A549 (cell line): ENCODE measurements at regions not wholly inside any gene's neighbourhood (a gene's known extent, or its start where the extent isn't known, plus 50 kb on each side); places are given as distances from the start of the nearest gene placed in this dataset.
A peak's percentile ranks its signal among the peaks of the same experiment; 100 is the strongest.

ENCODE experiments used
- ATAC-seq, 2 experiments: fragments of 200-7000 bp in 1 of 2; fragments of >200 bp in 1 of 2; cut with Nextera tagmentation in 1 of 2; cut with Tn5 transposase in 1 of 2; 3 replicates each; pipeline versions ENCODE4 v1.8.0 to v1.9.1; 2018 to 2020; ENCODE audit warnings: mild to moderate bottlenecking in 1 of 2, moderate library complexity in 1 of 2
- CTCF ChIA-PET: fragments of 300-600 bp; sonication (Branson Sonifier 250); formaldehyde crosslinking; extraction: SDS; loops from one replicate; lab custom pipeline; 2021; ENCODE audit warnings: antibody characterized with exemption, inconsistent platforms; lab: Yijun Ruan, JAX
- POLR2A ChIA-PET: fragments of 350-600 bp; formaldehyde crosslinking; extraction: SDS; loops from one replicate; lab custom pipeline; 2021; ENCODE audit warnings: antibody characterized with exemption, inconsistent platforms; lab: Yijun Ruan, JAX
- DNase-seq, 2 experiments: peaks; one replicate each; pipeline versions ENCODE4 v3.0.0 to v3.0.0-alpha.2; 2011 to 2016; ENCODE audit warnings: low read depth in 1 of 2, low spot score in 1 of 2
- FAIRE-seq: peaks from 2 replicates; lab custom pipeline; 2011; peaks lifted over from hg19 to GRCh38; lab: Jason Lieb, UNC
- H3K27ac ChIP-seq, 2 experiments: fragments of >200 bp; sonication (Bioruptor Twin); formaldehyde crosslinking; 3 replicates each; pipeline ENCODE4 v1.5.1; 2016 to 2017
- H3K4me1 ChIP-seq: fragments of >200 bp; sonication (Bioruptor Twin); formaldehyde crosslinking; 3 replicates; pipeline ENCODE4 v1.6.1; 2016
- H3K4me2 ChIP-seq: fragments of >200 bp; sonication (Bioruptor Twin); formaldehyde crosslinking; 3 replicates; pipeline ENCODE4 v1.6.1; 2016
- H3K4me3 ChIP-seq: fragments of >200 bp; sonication (Bioruptor Twin); formaldehyde crosslinking; 3 replicates; pipeline ENCODE4 v1.5.1; 2016
- H3K9me3 ChIP-seq: fragments of >200 bp; sonication (Bioruptor Twin); formaldehyde crosslinking; 3 replicates; pipeline ENCODE4 v1.6.1; 2016
- BHLHE40 ChIP-seq: IDR thresholded peaks from 2 replicates; pipeline ENCODE4 v1.6.1; 2012; ENCODE audit warnings: low read depth, low read length, inconsistent platforms
- CBX2 ChIP-seq: fragments of 200-600 bp; sonication (generic); IDR thresholded peaks from 2 replicates; pipeline ENCODE4 v1.6.1; 2016; ENCODE audit warnings: low read depth, mild to moderate bottlenecking, borderline replicate concordance
- CEBPB ChIP-seq, 2 experiments: fragments of >200 bp in 1 of 2; sonication (Bioruptor Twin) in 1 of 2; formaldehyde crosslinking in 1 of 2; IDR thresholded peaks; 2 replicates each; pipeline ENCODE4 v1.6.1; 2012 to 2016
- EHF ChIP-seq: fragments of 250-450 bp; sonication (Bioruptor Pico); IDR thresholded peaks from 2 replicates; pipeline ENCODE4 v1.5.0; 2020; ENCODE audit warnings: mild to moderate bottlenecking
- EP300 ChIP-seq, 2 experiments: fragments of >200 bp; sonication (Bioruptor Twin); formaldehyde crosslinking; IDR thresholded peaks; 2 replicates in 1 of 2; 3 replicates in 1 of 2; pipeline ENCODE4 v1.6.1; 2016 to 2017
- ESRRA ChIP-seq: fragments of 150-350 bp; IDR thresholded peaks from 2 replicates; pipeline ENCODE4 v1.6.1; 2014; ENCODE audit warnings: mild to moderate bottlenecking, low read length, borderline replicate concordance
- FOSB ChIP-seq: fragments of 250-450 bp; sonication (Bioruptor Pico); IDR thresholded peaks from 2 replicates; pipeline ENCODE4 v1.5.0; 2020; ENCODE audit warnings: mild to moderate bottlenecking, moderate library complexity
- HOXB5 ChIP-seq: fragments of 250-450 bp; sonication (Bioruptor Pico); IDR thresholded peaks from 2 replicates; pipeline ENCODE4 v1.5.0; 2020; ENCODE audit warnings: mild to moderate bottlenecking, moderate library complexity
- JUN ChIP-seq, 2 experiments: fragments of >200 bp; sonication (Bioruptor Twin); formaldehyde crosslinking; IDR thresholded peaks; 2 replicates in 1 of 2; 3 replicates in 1 of 2; pipeline ENCODE4 v1.6.1; 2016 to 2017
- KDM5A ChIP-seq: fragments of 200-600 bp; sonication (generic); IDR thresholded peaks from 2 replicates; pipeline ENCODE4 v1.6.1; 2016; ENCODE audit warnings: antibody characterized with exemption, mild to moderate bottlenecking
- MAFK ChIP-seq: fragments of 450-650 bp; IDR thresholded peaks from 2 replicates; pipeline ENCODE4 v1.6.1; 2014; ENCODE audit not compliant: partially characterized antibody
- MAZ ChIP-seq: fragments of 150-350 bp; IDR thresholded peaks from 2 replicates; pipeline ENCODE4 v1.6.1; 2014; ENCODE audit warnings: antibody characterized with exemption, low read depth, low read length, borderline replicate concordance
- NR3C1 ChIP-seq: fragments of >200 bp; sonication (Bioruptor Twin); formaldehyde crosslinking; IDR thresholded peaks from 3 replicates; pipeline ENCODE4 v1.6.1; 2017
- PBX3 ChIP-seq: IDR thresholded peaks from 2 replicates; pipeline ENCODE4 v1.6.1; 2012
- RAD21 ChIP-seq, 2 experiments: fragments of >200 bp in 1 of 2; sonication (Bioruptor Twin) in 1 of 2; formaldehyde crosslinking in 1 of 2; IDR thresholded peaks in 1 of 2; conservative IDR thresholded peaks in 1 of 2; 2 replicates in 1 of 2; 3 replicates in 1 of 2; pipeline ENCODE4 v1.6.1; 2012 to 2018; ENCODE audit warnings: inconsistent platforms in 1 of 2
- RFX5 ChIP-seq: fragments of 450-650 bp; IDR thresholded peaks from 2 replicates; pipeline ENCODE4 v1.7.1; 2014; ENCODE audit warnings: antibody characterized with exemption, mild to moderate bottlenecking, moderate library complexity
- RNF2 ChIP-seq: fragments of 200-600 bp; sonication (generic); IDR thresholded peaks from 2 replicates; pipeline ENCODE4 v1.6.1; 2016; ENCODE audit warnings: low read depth, mild to moderate bottlenecking, antibody characterized with exemption, moderate library complexity, borderline replicate concordance
- TP53 ChIP-seq: fragments of 250-450 bp; sonication (Bioruptor Pico); IDR thresholded peaks from 2 replicates; pipeline ENCODE4 v1.5.0; 2021; ENCODE audit warnings: mild to moderate bottlenecking, moderate library complexity
- ZC3H11A ChIP-seq: fragments of 450-650 bp; IDR thresholded peaks from 2 replicates; pipeline ENCODE4 v1.6.1; 2014; ENCODE audit warnings: antibody characterized with exemption, mild to moderate bottlenecking
- ZFP36 ChIP-seq: fragments of 450-650 bp; IDR thresholded peaks from 2 replicates; pipeline ENCODE4 v1.6.1; 2014; ENCODE audit warnings: borderline replicate concordance; ENCODE audit not compliant: partially characterized antibody
- WGBS: methylation state at CpG from one replicate; pipeline ENCODE4 v1.1.6; 2017; ENCODE audit errors: missing lambda C conversion rate; 5-methylcytosine and 5-hydroxymethylcytosine counted together
- TF ChIP-seq, protein P1 (sequence below): fragments of 250-450 bp; sonication (Bioruptor Pico); IDR thresholded peaks from 2 replicates; pipeline ENCODE4 v1.5.0; 2020; ENCODE audit warnings: low read depth, mild to moderate bottlenecking, moderate library complexity
- TF ChIP-seq, protein P2 (sequence below): IDR thresholded peaks from 2 replicates; pipeline ENCODE4 v1.6.1; 2012; ENCODE audit warnings: low read depth, borderline replicate concordance

DNA sequence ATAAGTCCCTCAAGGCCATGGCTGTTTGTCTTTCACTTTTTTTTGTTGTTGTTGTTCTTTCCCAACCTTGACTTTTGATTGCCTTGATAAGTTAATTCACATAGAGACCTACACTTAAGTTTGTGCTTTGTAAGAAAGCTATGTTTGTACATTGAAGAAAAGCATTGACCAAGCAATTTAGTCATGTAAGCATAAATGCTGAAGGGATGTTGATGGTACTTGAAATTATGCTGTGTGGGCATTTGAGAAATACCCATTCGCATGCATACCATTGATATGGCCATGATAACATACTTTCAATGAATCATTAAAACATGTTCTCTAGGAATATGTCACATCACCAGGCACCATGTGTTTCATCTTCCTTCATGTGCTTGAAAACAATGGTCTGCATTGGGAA is 803.7 kb upstream of the TMEM132C start:
- CTCF ChIA-PET: no interaction called here
- ATAC-seq: no peak
- H3K27ac ChIP-seq: no peak overlapping the region
- no peak for FAIRE-seq
- no peak for DNase-seq
- TF ChIP-seq ESRRA (no peak), MAFK (peak; percentile 77), ZC3H11A (no peak), KDM5A (no peak)
- no peak overlapping the region for H3K4me2 ChIP-seq
- H3K4me1 ChIP-seq: no peaks in the 10 kb centered on the region
- H3K4me3 ChIP-seq: no peak overlapping the region
- no peaks in the 10 kb centered on the region; the same call in 2 of the 3 replicates for H3K9me3 ChIP-seq
- WGBS: 3% methylated on average over 1 of the region's 1 CpG
- POLR2A ChIA-PET: no interaction called here

DNA sequence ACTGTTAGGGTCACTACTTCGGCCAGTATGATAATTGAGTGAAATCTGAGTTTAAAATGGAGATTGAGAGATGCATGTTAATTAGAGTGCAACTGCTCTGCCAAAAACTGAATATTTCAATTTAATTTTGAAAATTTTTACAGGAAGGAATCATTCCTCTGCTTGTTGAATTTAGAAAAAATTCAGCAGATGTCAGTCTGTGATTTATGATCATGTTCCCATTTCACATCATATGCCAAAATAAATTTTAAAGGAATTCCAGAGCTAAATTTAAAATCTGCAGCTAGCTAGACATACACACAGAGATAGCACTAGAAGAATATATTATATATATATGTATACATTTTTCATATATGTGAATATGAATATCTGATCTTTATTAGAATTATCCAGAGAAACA is 797.6 kb upstream of the TMEM132C start:
- WGBS: 0% methylated on average over 1 of the region's 1 CpG
- no peaks in the 10 kb centered on the region for H3K9me3 ChIP-seq
- H3K4me3 ChIP-seq: no peak overlapping the region
- no peaks in the 10 kb centered on the region for H3K4me1 ChIP-seq
- no peak for ATAC-seq
- no peak for DNase-seq
- POLR2A ChIA-PET: no interaction called here
- H3K4me2 ChIP-seq: no peak overlapping the region
- no peak for TF ChIP-seq MAZ
- TF ChIP-seq, protein P1, sequence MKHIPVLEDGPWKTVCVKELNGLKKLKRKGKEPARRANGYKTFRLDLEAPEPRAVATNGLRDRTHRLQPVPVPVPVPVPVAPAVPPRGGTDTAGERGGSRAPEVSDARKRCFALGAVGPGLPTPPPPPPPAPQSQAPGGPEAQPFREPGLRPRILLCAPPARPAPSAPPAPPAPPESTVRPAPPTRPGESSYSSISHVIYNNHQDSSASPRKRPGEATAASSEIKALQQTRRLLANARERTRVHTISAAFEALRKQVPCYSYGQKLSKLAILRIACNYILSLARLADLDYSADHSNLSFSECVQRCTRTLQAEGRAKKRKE (CRISPR knock-in tag): no peak
- FAIRE-seq: no peak
- H3K27ac ChIP-seq: no peak overlapping the region
- CTCF ChIA-PET: no interaction called here

DNA sequence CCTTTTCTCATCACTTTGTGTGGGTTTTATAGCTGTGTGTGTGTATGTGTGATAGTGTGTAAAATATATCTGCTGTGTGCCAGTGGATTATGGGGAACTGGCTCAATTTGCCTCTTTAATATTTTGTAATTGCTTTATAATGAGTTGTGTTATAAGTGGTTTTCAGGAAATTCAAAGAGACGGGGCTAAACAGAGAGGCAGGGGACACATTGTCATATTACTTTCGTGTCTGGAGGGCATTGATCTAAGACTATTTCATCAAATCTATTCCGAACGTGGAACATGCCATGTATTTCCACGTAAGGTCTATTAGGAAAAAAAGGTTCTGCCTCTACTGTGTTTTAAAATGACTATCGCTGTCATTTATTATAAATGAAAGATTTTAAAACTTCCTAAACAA is 793.2 kb upstream of the TMEM132C start:
- no peaks in the 10 kb centered on the region for H3K9me3 ChIP-seq
- WGBS: 17% methylated on average over 6 of the region's 6 CpGs
- TF ChIP-seq CBX2 (no peak), CEBPB (IDR thresholded peaks at IDR 0.05) (no peak), EHF (CRISPR knock-in tag) (no peak), PBX3 (no peak), BHLHE40 (no peak), MAZ (no peak), NR3C1 (no peak), JUN (IDR thresholded peaks at IDR 0.05) (no peak), RAD21 (conservative IDR thresholded peaks at IDR 0.05 in 1 of 2, IDR thresholded peaks at IDR 0.05 in 1 of 2) (no peak), FOSB (CRISPR knock-in tag) (no peak), RNF2 (no peak), EP300 (IDR thresholded peaks at IDR 0.05) (no peak), TP53 (no peak), HOXB5 (no peak), ESRRA (no peak), RFX5 (no peak), ZFP36 (no peak)
- TF ChIP-seq, protein P2, sequence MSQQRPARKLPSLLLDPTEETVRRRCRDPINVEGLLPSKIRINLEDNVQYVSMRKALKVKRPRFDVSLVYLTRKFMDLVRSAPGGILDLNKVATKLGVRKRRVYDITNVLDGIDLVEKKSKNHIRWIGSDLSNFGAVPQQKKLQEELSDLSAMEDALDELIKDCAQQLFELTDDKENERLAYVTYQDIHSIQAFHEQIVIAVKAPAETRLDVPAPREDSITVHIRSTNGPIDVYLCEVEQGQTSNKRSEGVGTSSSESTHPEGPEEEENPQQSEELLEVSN: no peak
- TF ChIP-seq, all 56 proteins: peak for 0
- H3K27ac ChIP-seq: no peak overlapping the region
- no peak for FAIRE-seq
- DNase-seq: no peak
- ChIA-PET CTCF (no interaction called here), POLR2A (no interaction called here)
- H3K4me3 ChIP-seq: no peak overlapping the region
- no peaks in the 10 kb centered on the region for H3K4me1 ChIP-seq
- no peak overlapping the region for H3K4me2 ChIP-seq
- ATAC-seq: no peak
